ENCODE measurements at regions not wholly inside any gene's neighbourhood (a gene's known extent, or its start where the extent isn't known, plus 50 kb on each side); places are given as distances from the start of the nearest gene placed in this dataset.
"Not testable (repeated sequence)": the region's sequence is repeated elsewhere in the genome, so short reads cannot be mapped to it uniquely, and the experiment has no call there.

- no peak for DNase-seq
Observed at GRCh38 chr9:13939701-13940490, 374.0 kb downstream of the NFIB start.

GRCh38 chr9:13939134-13939533 is 374.8 kb downstream of the NFIB start:
- DNase-seq: no peak

GRCh38 chr9:13934416-13934815 is 379.5 kb downstream of the NFIB start:
- DNase-seq: no peak

- DNase-seq: no peak
Observed at GRCh38 chr9:13933268-13933656, 380.7 kb downstream of the NFIB start.

GRCh38 chr9:13932528-13933267 is 381.2 kb downstream of the NFIB start:
- no peak for DNase-seq

GRCh38 chr9:13929013-13929412 is 384.9 kb downstream of the NFIB start:
- DNase-seq: no peak

- no peak for DNase-seq
Observed at GRCh38 chr9:13923381-13923780, 390.6 kb downstream of the NFIB start.

- DNase-seq: no peak
Observed at GRCh38 chr9:13920557-13920956, 393.4 kb downstream of the NFIB start.

- DNase-seq: no peak
Observed at GRCh38 chr9:13919401-13919800, 394.5 kb downstream of the NFIB start.

GRCh38 chr9:13917534-13917933 is 396.4 kb downstream of the NFIB start:
- DNase-seq: no peak

GRCh38 chr9:13915591-13916301 is 398.2 kb downstream of the NFIB start:
- no peak for DNase-seq

GRCh38 chr9:13915131-13915530 is 398.8 kb downstream of the NFIB start:
- no peak for DNase-seq

GRCh38 chr9:13911473-13911872 is 402.5 kb downstream of the NFIB start:
- DNase-seq: no peak

GRCh38 chr9:13907842-13908241 is 406.1 kb downstream of the NFIB start:
- not testable (repeated sequence) for DNase-seq

GRCh38 chr9:13904746-13905145 is 409.2 kb downstream of the NFIB start:
- DNase-seq: no peak

- DNase-seq: no peak
Observed at GRCh38 chr9:13904311-13904710, 409.6 kb downstream of the NFIB start.

- DNase-seq: no peak
Observed at GRCh38 chr9:13902286-13903066, 411.5 kb downstream of the NFIB start.

- DNase-seq: no peak
Observed at GRCh38 chr9:13901176-13901575, 412.8 kb downstream of the NFIB start.

GRCh38 chr9:13900449-13900848 is 413.5 kb downstream of the NFIB start:
- no peak for DNase-seq

GRCh38 chr9:13899924-13900323 is 414.0 kb downstream of the NFIB start:
- no peak for DNase-seq

GRCh38 chr9:13898957-13899356 is 415.0 kb downstream of the NFIB start:
- no peak for DNase-seq

GRCh38 chr9:13896922-13897835 is 416.8 kb downstream of the NFIB start:
- DNase-seq: no peak
